Mucosa of gallbladder (tissue), 1 donor: ENCODE measurements at regions not wholly inside any gene's neighbourhood (a gene's known extent, or its start where the extent isn't known, plus 50 kb on each side); places are given as distances from the start of the nearest gene placed in this dataset.
A peak's percentile ranks its signal among the peaks of the same experiment; 100 is the strongest.

Source experiments
- DNase-seq: peaks from one replicate; pipeline ENCODE4 v3.0.0-alpha.2; 2020; ENCODE audit warnings: low spot score
- donor health status: DM: no; HTN: no; CAD: no.

- DNase-seq = no peak
Observed at GRCh38 chr6:14713008-14713960, 532.6 kb upstream of the JARID2 start.

GRCh38 chr6:14713966-14714631 is 531.8 kb upstream of the JARID2 start:
- no peak for DNase-seq

- no peak for DNase-seq
Observed at GRCh38 chr6:14715076-14715475, 530.8 kb upstream of the JARID2 start.

- DNase-seq = no peak
Observed at GRCh38 chr6:14716499-14717146, 529.2 kb upstream of the JARID2 start.

- no peak for DNase-seq
Observed at GRCh38 chr6:14717307-14717706, 528.6 kb upstream of the JARID2 start.

- DNase-seq = no peak
Observed at GRCh38 chr6:14718861-14719260, 527.0 kb upstream of the JARID2 start.

GRCh38 chr6:14719270-14719669 is 526.6 kb upstream of the JARID2 start:
- no peak for DNase-seq

- DNase-seq = no peak
Observed at GRCh38 chr6:14720411-14721102, 525.3 kb upstream of the JARID2 start.

GRCh38 chr6:14721103-14721758 is 524.6 kb upstream of the JARID2 start:
- DNase-seq = peak; percentile 19

- DNase-seq = no peak
Observed at GRCh38 chr6:14722001-14722562, 523.8 kb upstream of the JARID2 start.

- DNase-seq = no peak
Observed at GRCh38 chr6:14722704-14723103, 523.2 kb upstream of the JARID2 start.

GRCh38 chr6:14723535-14724086 is 522.3 kb upstream of the JARID2 start:
- no peak for DNase-seq

GRCh38 chr6:14724549-14724948 is 521.3 kb upstream of the JARID2 start:
- DNase-seq = no peak

GRCh38 chr6:14726816-14727493 is 518.9 kb upstream of the JARID2 start:
- no peak for DNase-seq

GRCh38 chr6:14727494-14728395 is 518.1 kb upstream of the JARID2 start:
- DNase-seq = no peak

- DNase-seq = no peak
Observed at GRCh38 chr6:14728396-14729024, 517.4 kb upstream of the JARID2 start.

GRCh38 chr6:14729129-14729871 is 516.6 kb upstream of the JARID2 start:
- no peak for DNase-seq

- no peak for DNase-seq
Observed at GRCh38 chr6:14730654-14731053, 515.2 kb upstream of the JARID2 start.
